WERI-Rb-1 (cell line): ENCODE measurements at regions not wholly inside any gene's neighbourhood (a gene's known extent, or its start where the extent isn't known, plus 50 kb on each side); places are given as distances from the start of the nearest gene placed in this dataset.

Experiments used
- DNase-seq: peaks from one replicate; pipeline ENCODE4 v3.0.0-alpha.2; 2020
- H3K27ac ChIP-seq: fragments of 250-450 bp; sonication (Bioruptor Pico); 2 replicates; pipeline ENCODE4 v1.5.1; 2020; ENCODE audit warnings: mild to moderate bottlenecking, moderate library complexity
- H3K27me3 ChIP-seq: fragments of 250-450 bp; sonication (Bioruptor Pico); 2 replicates; pipeline ENCODE4 v1.5.1; 2021; ENCODE audit warnings: mild to moderate bottlenecking, low read depth, moderate library complexity; ENCODE audit not compliant: insufficient read depth, severe bottlenecking
- H3K36me3 ChIP-seq: fragments of 250-450 bp; sonication (Bioruptor Pico); 2 replicates; pipeline ENCODE4 v1.5.1; 2020; ENCODE audit warnings: mild to moderate bottlenecking, moderate library complexity
- H3K4me3 ChIP-seq: 2 replicates; pipeline ENCODE4 v1.5.1; 2011; ENCODE audit warnings: low read depth, mild to moderate bottlenecking, control low read depth, low read length
- H3K9me3 ChIP-seq: fragments of 250-450 bp; sonication (Bioruptor Pico); 2 replicates; pipeline ENCODE4 v1.5.1; 2021; ENCODE audit warnings: mild to moderate bottlenecking, moderate library complexity; ENCODE audit not compliant: severe bottlenecking
- CTCF ChIP-seq: IDR thresholded peaks from 2 replicates; pipeline ENCODE4 v1.5.1; 2011; ENCODE audit warnings: low read depth, mild to moderate bottlenecking, control low read depth, inconsistent platforms, low read length

- H3K27ac ChIP-seq = no peak overlapping the region
- H3K27me3 ChIP-seq = no peaks in the 10 kb centered on the region
- no peak for DNase-seq
- TF ChIP-seq CTCF = no peak
- H3K4me3 ChIP-seq = no peak overlapping the region
- no peaks in the 10 kb centered on the region for H3K9me3 ChIP-seq
- H3K36me3 ChIP-seq = no peaks in the 10 kb centered on the region
These were observed 57.1 kb upstream of the PLPPR4 start for GRCh38 chr1:99207216-99207615.
